Kidney (tissue), 13 donors: ENCODE measurements at regions not wholly inside any gene's neighbourhood (a gene's known extent, or its start where the extent isn't known, plus 50 kb on each side); places are given as distances from the start of the nearest gene placed in this dataset.

ENCODE experiments used
- DNase-seq, 5 donors: peaks; one replicate each; pipeline ENCODE4 v3.0.0-alpha.2; 2013 to 2020
- FAIRE-seq: peaks from 2 replicates; lab custom pipeline; 2012; peaks lifted over from hg19 to GRCh38; lab: Jason Lieb, UNC
- H3K27ac ChIP-seq, 2 donors: one replicate each; pipeline ENCODE4 v1.7.0; 2013; ENCODE audit warnings: low read depth in 2 of 2, low read length in 2 of 2, inconsistent platforms in 1 of 2
- H3K27me3 ChIP-seq: one replicate; pipeline ENCODE4 v1.7.1; 2013; ENCODE audit warnings: low read length, inconsistent platforms; ENCODE audit not compliant: control insufficient read depth, insufficient read depth
- H3K36me3 ChIP-seq, 3 donors: one replicate each; pipeline versions ENCODE4 v1.7.0 to v1.7.1; 2013; ENCODE audit warnings: low read length in 3 of 3, control low read depth in 1 of 3, inconsistent platforms in 1 of 3; ENCODE audit not compliant: insufficient read depth in 3 of 3, control insufficient read depth in 2 of 3
- H3K4me1 ChIP-seq, 3 donors: one replicate each; pipeline versions ENCODE4 v1.7.0 to v1.7.1; 2013; ENCODE audit warnings: low read length in 3 of 3, inconsistent platforms in 1 of 3, low read depth in 1 of 3; ENCODE audit not compliant: control insufficient read depth in 2 of 3, insufficient read depth in 2 of 3
- H3K4me3 ChIP-seq, 3 donors: one replicate each; pipeline versions ENCODE4 v1.7.0 to v1.8.1; 2013; ENCODE audit warnings: low read length in 3 of 3, control low read depth in 1 of 3, inconsistent platforms in 1 of 3
- H3K9ac ChIP-seq, 3 donors: one replicate each; pipeline versions ENCODE4 v1.7.0 to v1.7.1; 2013; ENCODE audit warnings: low read length in 3 of 3, control low read depth in 1 of 3, inconsistent platforms in 1 of 3
- H3K9me3 ChIP-seq, 3 donors: one replicate each; pipeline versions ENCODE4 v1.7.0 to v1.7.1; 2013; ENCODE audit warnings: low read length in 3 of 3, control low read depth in 1 of 3, inconsistent platforms in 1 of 3; ENCODE audit not compliant: control insufficient read depth in 2 of 3, insufficient read depth in 1 of 3
- intact Hi-C: fragments of 100-400 bp; cut with DNase I; formaldehyde crosslinking; loops from one replicate; pipeline ENCODE4 v1.11.1; 2022
- TF ChIP-seq, protein P1 (sequence below): IDR thresholded peaks from 3 replicates; pipeline ENCODE4 v1.5.1; 2012; ENCODE audit warnings: mild to moderate bottlenecking, moderate library complexity, borderline replicate concordance; ENCODE audit not compliant: insufficient read depth; ENCODE audit errors: extremely low read depth
- donor health status: control.
- donor health status: control.
- donor health status: control.
- donor health status: control.
- donor health status: control.
- donor health status: DM: yes; HTN: yes; CAD: no.
- donor health status: Normal renal cell carcinoma (clear cell type).

DNA sequence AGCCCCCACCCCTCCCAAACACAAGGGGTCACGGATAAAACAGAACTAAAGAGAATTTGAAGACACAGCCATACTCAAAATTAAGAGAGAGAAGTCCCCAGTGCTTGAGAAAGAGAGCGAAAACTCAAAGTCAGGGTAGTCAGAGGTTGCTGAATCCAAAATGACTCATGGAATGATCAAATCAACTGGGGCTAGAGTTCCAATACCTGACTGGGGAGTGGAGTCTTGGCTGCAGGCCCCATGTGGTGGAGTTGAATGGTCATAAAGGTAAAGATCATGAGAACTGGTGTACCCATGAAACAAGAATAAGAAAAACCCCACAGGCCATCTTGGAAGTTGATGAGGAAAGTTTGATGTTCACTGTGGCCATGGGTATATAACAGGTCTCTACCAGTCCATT, 84.5 kb upstream of the LRRN2 start:
- TF ChIP-seq, protein P1, sequence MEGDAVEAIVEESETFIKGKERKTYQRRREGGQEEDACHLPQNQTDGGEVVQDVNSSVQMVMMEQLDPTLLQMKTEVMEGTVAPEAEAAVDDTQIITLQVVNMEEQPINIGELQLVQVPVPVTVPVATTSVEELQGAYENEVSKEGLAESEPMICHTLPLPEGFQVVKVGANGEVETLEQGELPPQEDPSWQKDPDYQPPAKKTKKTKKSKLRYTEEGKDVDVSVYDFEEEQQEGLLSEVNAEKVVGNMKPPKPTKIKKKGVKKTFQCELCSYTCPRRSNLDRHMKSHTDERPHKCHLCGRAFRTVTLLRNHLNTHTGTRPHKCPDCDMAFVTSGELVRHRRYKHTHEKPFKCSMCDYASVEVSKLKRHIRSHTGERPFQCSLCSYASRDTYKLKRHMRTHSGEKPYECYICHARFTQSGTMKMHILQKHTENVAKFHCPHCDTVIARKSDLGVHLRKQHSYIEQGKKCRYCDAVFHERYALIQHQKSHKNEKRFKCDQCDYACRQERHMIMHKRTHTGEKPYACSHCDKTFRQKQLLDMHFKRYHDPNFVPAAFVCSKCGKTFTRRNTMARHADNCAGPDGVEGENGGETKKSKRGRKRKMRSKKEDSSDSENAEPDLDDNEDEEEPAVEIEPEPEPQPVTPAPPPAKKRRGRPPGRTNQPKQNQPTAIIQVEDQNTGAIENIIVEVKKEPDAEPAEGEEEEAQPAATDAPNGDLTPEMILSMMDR = no peak
- H3K36me3 ChIP-seq = no peaks in the 10 kb centered on the region
- no peak overlapping the region for H3K4me3 ChIP-seq
- H3K27me3 ChIP-seq = no peaks in the 10 kb centered on the region
- DNase-seq = no peak
- no peaks in the 10 kb centered on the region for H3K4me1 ChIP-seq
- H3K27ac ChIP-seq = no peak overlapping the region
- H3K9me3 ChIP-seq = no peaks in the 10 kb centered on the region
- intact Hi-C loops = loop anchor here (10.0 kb wide), 1 partner anchor 205 kb away; no protein-coding TSS in a partner anchor
- no peak for FAIRE-seq
- H3K9ac ChIP-seq = no peak overlapping the region

DNA sequence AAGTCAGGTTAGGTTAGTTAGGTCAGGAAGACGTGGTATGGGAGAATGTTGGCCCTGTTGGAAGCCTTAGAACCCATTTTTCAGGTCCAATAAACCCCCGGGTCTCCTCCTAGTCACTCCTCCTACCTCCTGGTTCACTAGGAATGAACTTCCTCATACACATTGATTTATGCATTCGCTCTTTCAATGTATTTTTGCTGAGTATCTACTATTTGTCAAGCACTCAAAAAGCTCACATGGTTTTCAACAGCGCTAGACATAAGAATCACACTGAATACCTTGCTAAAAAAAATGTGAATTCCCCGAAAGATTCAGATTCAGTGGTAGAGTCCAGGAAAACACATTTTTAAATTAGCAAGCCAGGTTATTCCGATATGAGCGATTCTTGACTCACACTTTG, 85.8 kb upstream of the LRRN2 start:
- no peak overlapping the region for H3K4me3 ChIP-seq
- DNase-seq (no peak), FAIRE-seq (no peak)
- H3K27me3 ChIP-seq = no peaks in the 10 kb centered on the region
- no peaks in the 10 kb centered on the region for H3K4me1 ChIP-seq
- H3K9ac ChIP-seq = no peak overlapping the region
- intact Hi-C loops = no loop called here
- H3K9me3 ChIP-seq = no peaks in the 10 kb centered on the region
- no peak overlapping the region for H3K27ac ChIP-seq
- TF ChIP-seq, protein P1 = no peak
- H3K36me3 ChIP-seq = no peaks in the 10 kb centered on the region

DNA sequence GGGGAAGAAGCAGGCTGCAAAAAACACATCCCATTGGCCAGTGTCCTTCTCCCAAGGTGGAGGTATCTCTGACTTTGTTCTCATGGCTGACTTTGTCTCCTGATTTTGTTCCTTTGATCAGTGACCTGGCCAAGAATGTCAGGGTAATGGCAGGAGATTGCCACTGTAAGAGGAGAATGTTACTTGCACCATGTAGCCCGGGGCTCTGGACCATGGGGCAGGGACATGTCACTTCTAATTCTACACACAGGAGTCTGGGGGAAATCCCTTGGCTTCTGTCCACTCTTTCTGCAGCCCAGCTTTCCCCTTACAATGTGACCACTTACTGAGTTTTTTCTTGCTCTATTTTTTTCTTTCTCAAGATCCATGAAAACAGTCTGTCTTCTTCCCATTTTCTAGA, 87.7 kb upstream of the LRRN2 start:
- FAIRE-seq = no peak
- TF ChIP-seq, protein P1 = no peak
- no peaks in the 10 kb centered on the region for H3K9me3 ChIP-seq
- peak in 1 of 5 donors; percentile 3 for DNase-seq
- no peaks in the 10 kb centered on the region for H3K36me3 ChIP-seq
- H3K27me3 ChIP-seq = no peaks in the 10 kb centered on the region
- no peak overlapping the region for H3K4me3 ChIP-seq
- no peak overlapping the region for H3K27ac ChIP-seq
- no peaks in the 10 kb centered on the region for H3K4me1 ChIP-seq
- intact Hi-C loops = no loop called here
- H3K9ac ChIP-seq = no peak overlapping the region

DNA sequence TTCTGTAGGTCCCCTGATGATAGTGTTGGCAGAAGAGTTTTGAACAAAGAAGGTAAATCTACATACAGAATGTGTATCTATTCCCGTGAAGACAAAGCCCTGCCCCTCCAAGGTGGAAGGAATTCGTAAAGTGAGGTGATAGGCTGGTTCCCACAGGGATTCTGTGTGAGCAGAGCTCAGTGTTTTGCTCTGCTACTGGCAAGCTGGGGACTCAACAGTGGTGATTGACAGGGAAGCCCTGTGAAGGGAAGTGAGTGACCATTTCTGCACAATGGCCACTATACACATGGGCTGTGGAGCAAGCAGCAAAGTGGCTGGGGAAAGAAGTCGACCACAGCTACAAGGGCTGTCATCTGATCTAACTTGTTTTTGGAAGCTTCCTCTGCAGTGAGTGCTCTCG, 90.0 kb upstream of the LRRN2 start:
- intact Hi-C loops = no loop called here
- Histone ChIP-seq H3K9ac (no peak overlapping the region), H3K27ac (no peak overlapping the region), H3K36me3 (no peaks in the 10 kb centered on the region), H3K4me1 (no peaks in the 10 kb centered on the region), H3K4me3 (no peak overlapping the region), H3K9me3 (no peaks in the 10 kb centered on the region), H3K27me3 (no peaks in the 10 kb centered on the region)
- FAIRE-seq = no peak
- TF ChIP-seq, protein P1 = no peak
- no peak for DNase-seq
